Tibial nerve (tissue), 3 donors: ENCODE measurements at regions not wholly inside any gene's neighbourhood (a gene's known extent, or its start where the extent isn't known, plus 50 kb on each side); places are given as distances from the start of the nearest gene placed in this dataset.

Experiments used
- POLR2A ChIP-seq, 2 donors: fragments of 450-650 bp; IDR thresholded peaks; one replicate each; pipeline ENCODE4 v1.6.1; 2017; ENCODE audit warnings: antibody characterized with exemption in 2 of 2, mild to moderate bottlenecking in 2 of 2, moderate library complexity in 2 of 2
- TF ChIP-seq, protein P1 (sequence below), 5 experiments: fragments of 200-600 bp in 3 of 5; fragments of 450-650 bp in 2 of 5; sonication (generic) in 3 of 5; IDR thresholded peaks; one replicate each; pipeline ENCODE4 v1.5.1; 2016 to 2019; ENCODE audit warnings: antibody characterized with exemption in 5 of 5, mild to moderate bottlenecking in 3 of 5, moderate library complexity in 2 of 5

DNA sequence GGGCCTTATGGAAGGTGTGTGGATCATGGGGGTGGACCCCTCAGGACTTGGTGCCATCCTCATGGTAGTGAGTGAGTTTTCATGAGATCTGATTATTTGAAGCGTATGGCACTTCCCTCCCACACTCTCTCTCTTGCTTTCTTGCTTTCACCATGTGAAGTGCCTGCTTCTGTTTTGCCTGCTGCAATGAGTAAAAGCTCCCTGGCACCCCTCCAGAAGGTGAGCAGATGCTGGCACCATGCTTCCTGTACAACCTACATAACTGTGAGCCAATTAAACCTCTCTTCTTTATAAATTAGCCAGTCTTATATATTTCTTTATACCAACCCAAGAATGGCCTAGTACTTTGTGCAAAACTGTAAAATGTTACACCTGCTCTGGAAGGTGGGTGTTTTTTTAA lies 396.8 kb upstream of the HS3ST5 start:
- TF ChIP-seq, protein P1, sequence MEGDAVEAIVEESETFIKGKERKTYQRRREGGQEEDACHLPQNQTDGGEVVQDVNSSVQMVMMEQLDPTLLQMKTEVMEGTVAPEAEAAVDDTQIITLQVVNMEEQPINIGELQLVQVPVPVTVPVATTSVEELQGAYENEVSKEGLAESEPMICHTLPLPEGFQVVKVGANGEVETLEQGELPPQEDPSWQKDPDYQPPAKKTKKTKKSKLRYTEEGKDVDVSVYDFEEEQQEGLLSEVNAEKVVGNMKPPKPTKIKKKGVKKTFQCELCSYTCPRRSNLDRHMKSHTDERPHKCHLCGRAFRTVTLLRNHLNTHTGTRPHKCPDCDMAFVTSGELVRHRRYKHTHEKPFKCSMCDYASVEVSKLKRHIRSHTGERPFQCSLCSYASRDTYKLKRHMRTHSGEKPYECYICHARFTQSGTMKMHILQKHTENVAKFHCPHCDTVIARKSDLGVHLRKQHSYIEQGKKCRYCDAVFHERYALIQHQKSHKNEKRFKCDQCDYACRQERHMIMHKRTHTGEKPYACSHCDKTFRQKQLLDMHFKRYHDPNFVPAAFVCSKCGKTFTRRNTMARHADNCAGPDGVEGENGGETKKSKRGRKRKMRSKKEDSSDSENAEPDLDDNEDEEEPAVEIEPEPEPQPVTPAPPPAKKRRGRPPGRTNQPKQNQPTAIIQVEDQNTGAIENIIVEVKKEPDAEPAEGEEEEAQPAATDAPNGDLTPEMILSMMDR (IDR thresholded peaks at IDR 0.05) = no peak
- no peak for TF ChIP-seq POLR2A (IDR thresholded peaks at IDR 0.05)
